Omental fat pad (tissue), 3 donors: ENCODE measurements at regions not wholly inside any gene's neighbourhood (a gene's known extent, or its start where the extent isn't known, plus 50 kb on each side); places are given as distances from the start of the nearest gene placed in this dataset.

Experiments
- ATAC-seq: fragments of 150-250 bp; one replicate; pipeline ENCODE4 v1.9.1; 2016; ENCODE audit warnings: mild to moderate bottlenecking, moderate library complexity; ENCODE audit not compliant: low FRiP score
- DNase-seq: peaks from one replicate; pipeline ENCODE4 v3.0.0-alpha.2; 2019; ENCODE audit warnings: low spot score
- CTCF ChIP-seq, 3 donors: fragments of 450-650 bp; IDR thresholded peaks; one replicate each; pipeline ENCODE4 v1.5.1; 2016 to 2017; ENCODE audit warnings: antibody characterized with exemption in 3 of 3, mild to moderate bottlenecking in 3 of 3, moderate library complexity in 2 of 3

DNA sequence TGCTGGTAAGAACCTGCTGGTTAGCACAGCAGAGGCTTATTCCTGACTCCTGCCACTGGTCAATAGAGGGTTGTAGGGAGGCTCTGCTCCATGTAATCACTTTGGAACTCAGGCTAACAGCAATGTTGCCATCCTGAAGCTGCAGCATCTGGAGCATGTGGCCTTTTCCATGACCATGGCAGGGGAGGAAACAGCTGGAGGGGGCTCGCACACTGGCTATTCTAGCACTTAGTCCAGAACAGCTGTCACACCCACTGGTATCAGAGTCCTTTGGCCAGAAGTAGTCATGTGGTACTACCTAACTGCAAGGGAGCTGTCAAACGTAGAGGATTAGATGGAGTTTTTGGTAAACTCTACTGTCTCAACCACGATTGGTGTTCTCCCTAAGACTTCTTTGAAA is 450.0 kb downstream of the RPS24 start:
- no peak for TF ChIP-seq CTCF (IDR thresholded peaks at IDR 0.05)
- no peak for ATAC-seq
- no peak for DNase-seq

DNA sequence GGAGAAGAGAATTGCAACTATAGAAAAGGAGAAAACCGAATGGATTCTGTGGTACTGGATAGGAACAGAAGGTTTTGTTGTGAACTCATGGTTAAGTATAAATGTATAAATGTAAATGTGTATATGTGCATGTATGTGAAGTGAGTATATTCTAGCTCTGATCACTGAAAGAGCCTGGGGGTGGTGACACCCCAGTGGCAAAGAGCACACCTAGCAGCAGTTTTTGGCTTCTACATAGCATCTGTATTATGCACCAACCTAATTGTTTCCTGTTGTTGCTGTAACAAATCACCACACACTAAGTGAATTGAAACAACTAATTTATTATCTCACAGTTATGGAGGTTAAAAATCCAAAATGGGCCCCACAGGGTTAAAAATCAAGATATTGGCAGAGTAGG is 455.4 kb downstream of the RPS24 start:
- ATAC-seq (no peak), DNase-seq (no peak)
- TF ChIP-seq CTCF (IDR thresholded peaks at IDR 0.05) = no peak

- DNase-seq (no peak), ATAC-seq (no peak)
- TF ChIP-seq CTCF (IDR thresholded peaks at IDR 0.05) = no peak
Observed at GRCh38 chr10:78491812-78492211, 458.1 kb downstream of the RPS24 start.

GRCh38 chr10:78492424-78492823 is 458.8 kb downstream of the RPS24 start:
- DNase-seq = no peak
- TF ChIP-seq CTCF (IDR thresholded peaks at IDR 0.05) = no peak

DNA sequence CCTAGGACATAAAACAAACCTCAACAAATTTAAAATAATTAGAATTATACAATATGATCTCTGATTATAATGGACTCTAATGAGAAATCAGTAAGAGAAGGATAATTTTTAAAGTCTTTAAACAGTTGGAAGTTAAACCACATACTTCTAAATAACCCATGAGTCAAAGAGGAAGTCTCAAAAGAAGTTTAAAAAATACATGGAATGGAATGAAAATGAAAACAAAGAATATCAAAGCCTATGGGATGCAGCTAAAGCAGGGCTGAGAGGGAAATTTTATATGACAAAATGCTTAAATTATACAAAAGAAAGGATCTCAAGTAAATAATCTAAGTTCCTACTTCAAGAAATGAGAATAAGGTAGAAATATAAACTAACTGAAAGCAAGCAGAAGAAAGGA is 460.5 kb downstream of the RPS24 start:
- no peak for ATAC-seq
- no peak for TF ChIP-seq CTCF (IDR thresholded peaks at IDR 0.05)
- no peak for DNase-seq

More at GRCh38 chr10:78492424-78492823, 458.8 kb downstream of the RPS24 start:
- ATAC-seq = no peak

GRCh38 chr10:78502210-78502936 is 468.7 kb downstream of the RPS24 start:
- TF ChIP-seq CTCF (IDR thresholded peaks at IDR 0.05) = no peak
- ATAC-seq = no peak
- no peak for DNase-seq

DNA sequence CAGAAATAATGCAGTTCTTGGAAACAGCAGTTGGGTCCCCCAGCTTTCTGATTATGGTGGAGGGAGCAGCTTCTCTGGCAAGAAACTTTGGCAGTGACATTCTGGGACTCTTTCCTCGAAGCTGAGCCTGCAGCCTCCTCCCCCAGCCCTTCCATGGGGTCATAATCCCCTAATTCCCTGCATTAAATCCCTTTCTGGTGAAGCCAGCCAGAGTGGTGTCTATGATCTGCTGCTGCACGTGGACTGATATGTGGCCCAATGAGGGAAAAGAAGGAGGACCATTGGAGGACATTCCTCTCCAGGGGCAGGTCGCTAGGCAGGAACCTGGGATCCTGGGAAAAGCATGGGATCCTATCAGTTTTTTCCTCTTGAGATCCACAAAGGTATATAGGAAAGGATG is 470.5 kb downstream of the RPS24 start:
- DNase-seq = no peak
- no peak for ATAC-seq
- no peak for TF ChIP-seq CTCF (IDR thresholded peaks at IDR 0.05)
